ENCODE measurements at regions not wholly inside any gene's neighbourhood (a gene's known extent, or its start where the extent isn't known, plus 50 kb on each side); places are given as distances from the start of the nearest gene placed in this dataset.

DNA sequence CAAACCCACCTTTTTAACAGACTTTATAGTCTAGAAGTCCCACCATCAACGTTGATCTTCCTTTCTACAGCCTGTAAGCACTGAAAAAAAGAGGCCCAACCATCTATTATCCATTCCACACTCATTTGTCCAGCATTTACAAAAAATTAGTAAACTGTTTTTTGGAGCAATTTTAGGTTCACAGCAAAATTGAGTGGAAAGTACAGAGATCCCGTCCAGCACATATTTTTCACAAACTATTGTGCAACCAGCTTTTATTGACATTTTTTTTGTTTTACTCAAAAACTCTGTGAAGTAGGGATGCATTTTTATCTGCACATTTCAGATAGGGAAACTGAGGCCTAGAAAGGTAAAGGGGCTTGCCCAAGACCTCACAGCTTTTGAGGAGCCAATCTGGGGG lies 68.6 kb downstream of the TNP1 start:
- Mint-ChIP-seq H3K36me3 (ENCODE audit: low read depth) (no peaks in the 10 kb centered on the region), H3K27ac (no peak overlapping the region), H3K4me3 (no peak overlapping the region), H3K27me3 (ENCODE audit: insufficient read depth, low read depth, poor library complexity) (no peaks in the 10 kb centered on the region), H3K9me3 (no peaks in the 10 kb centered on the region), H3K4me1 (peaks cover 15% of the 10 kb centered on the region)
- TF ChIP-seq, protein P1, sequence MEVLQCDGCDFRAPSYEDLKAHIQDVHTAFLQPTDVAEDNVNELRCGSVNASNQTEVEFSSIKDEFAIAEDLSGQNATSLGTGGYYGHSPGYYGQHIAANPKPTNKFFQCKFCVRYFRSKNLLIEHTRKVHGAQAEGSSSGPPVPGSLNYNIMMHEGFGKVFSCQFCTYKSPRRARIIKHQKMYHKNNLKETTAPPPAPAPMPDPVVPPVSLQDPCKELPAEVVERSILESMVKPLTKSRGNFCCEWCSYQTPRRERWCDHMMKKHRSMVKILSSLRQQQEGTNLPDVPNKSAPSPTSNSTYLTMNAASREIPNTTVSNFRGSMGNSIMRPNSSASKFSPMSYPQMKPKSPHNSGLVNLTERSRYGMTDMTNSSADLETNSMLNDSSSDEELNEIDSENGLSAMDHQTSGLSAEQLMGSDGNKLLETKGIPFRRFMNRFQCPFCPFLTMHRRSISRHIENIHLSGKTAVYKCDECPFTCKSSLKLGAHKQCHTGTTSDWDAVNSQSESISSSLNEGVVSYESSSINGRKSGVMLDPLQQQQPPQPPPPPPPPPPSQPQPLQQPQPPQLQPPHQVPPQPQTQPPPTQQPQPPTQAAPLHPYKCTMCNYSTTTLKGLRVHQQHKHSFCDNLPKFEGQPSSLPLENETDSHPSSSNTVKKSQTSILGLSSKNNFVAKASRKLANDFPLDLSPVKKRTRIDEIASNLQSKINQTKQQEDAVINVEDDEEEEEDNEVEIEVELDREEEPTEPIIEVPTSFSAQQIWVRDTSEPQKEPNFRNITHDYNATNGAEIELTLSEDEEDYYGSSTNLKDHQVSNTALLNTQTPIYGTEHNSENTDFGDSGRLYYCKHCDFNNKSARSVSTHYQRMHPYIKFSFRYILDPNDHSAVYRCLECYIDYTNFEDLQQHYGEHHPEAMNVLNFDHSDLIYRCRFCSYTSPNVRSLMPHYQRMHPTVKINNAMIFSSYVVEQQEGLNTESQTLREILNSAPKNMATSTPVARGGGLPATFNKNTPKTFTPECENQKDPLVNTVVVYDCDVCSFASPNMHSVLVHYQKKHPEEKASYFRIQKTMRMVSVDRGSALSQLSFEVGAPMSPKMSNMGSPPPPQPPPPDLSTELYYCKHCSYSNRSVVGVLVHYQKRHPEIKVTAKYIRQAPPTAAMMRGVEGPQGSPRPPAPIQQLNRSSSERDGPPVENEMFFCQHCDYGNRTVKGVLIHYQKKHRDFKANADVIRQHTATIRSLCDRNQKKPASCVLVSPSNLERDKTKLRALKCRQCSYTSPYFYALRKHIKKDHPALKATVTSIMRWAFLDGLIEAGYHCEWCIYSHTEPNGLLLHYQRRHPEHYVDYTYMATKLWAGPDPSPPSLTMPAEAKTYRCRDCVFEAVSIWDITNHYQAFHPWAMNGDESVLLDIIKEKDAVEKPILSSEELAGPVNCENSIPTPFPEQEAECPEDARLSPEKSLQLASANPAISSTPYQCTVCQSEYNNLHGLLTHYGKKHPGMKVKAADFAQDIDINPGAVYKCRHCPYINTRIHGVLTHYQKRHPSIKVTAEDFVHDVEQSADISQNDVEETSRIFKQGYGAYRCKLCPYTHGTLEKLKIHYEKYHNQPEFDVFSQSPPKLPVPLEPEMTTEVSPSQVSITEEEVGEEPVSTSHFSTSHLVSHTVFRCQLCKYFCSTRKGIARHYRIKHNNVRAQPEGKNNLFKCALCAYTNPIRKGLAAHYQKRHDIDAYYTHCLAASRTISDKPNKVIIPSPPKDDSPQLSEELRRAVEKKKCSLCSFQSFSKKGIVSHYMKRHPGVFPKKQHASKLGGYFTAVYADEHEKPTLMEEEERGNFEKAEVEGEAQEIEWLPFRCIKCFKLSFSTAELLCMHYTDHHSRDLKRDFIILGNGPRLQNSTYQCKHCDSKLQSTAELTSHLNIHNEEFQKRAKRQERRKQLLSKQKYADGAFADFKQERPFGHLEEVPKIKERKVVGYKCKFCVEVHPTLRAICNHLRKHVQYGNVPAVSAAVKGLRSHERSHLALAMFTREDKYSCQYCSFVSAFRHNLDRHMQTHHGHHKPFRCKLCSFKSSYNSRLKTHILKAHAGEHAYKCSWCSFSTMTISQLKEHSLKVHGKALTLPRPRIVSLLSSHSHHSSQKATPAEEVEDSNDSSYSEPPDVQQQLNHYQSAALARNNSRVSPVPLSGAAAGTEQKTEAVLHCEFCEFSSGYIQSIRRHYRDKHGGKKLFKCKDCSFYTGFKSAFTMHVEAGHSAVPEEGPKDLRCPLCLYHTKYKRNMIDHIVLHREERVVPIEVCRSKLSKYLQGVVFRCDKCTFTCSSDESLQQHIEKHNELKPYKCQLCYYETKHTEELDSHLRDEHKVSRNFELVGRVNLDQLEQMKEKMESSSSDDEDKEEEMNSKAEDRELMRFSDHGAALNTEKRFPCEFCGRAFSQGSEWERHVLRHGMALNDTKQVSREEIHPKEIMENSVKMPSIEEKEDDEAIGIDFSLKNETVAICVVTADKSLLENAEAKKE (CRISPR knock-in tag; IDR thresholded peaks at IDR 0.05): no peak
- TF ChIP-seq EZH2phosphoT487 (IDR thresholded peaks at IDR 0.05; ENCODE audit: unreplicated experiment): no peak
- no peak for TF ChIP-seq CTCF (conservative IDR thresholded peaks at IDR 0.05; ENCODE audit: low read depth in 2 of 2)
- no peak for TF ChIP-seq ZNF331 (CRISPR knock-in tag; IDR thresholded peaks at IDR 0.05; ENCODE audit: low read depth)
- TF ChIP-seq JUNB (IDR thresholded peaks at IDR 0.05; ENCODE audit: unreplicated experiment): no peak
- TF ChIP-seq, protein P2, sequence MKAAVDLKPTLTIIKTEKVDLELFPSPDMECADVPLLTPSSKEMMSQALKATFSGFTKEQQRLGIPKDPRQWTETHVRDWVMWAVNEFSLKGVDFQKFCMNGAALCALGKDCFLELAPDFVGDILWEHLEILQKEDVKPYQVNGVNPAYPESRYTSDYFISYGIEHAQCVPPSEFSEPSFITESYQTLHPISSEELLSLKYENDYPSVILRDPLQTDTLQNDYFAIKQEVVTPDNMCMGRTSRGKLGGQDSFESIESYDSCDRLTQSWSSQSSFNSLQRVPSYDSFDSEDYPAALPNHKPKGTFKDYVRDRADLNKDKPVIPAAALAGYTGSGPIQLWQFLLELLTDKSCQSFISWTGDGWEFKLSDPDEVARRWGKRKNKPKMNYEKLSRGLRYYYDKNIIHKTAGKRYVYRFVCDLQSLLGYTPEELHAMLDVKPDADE (IDR thresholded peaks at IDR 0.05): no peak
- Histone ChIP-seq H3K27me3 (ENCODE audit: insufficient read depth) (no peaks in the 10 kb centered on the region), H3K4me2 (no peak overlapping the region), H3K4me1 (ENCODE audit: insufficient read depth) (peaks cover 14% of the 10 kb centered on the region), H3K9me2 (ENCODE audit: insufficient read depth) (0 out of 2 replicates have a peak, but pooled peaks cover 4% of the 10 kb centered on the region), H3F3A (replicated peaks; ENCODE audit: low read depth) (no peaks in the 10 kb centered on the region), H2AFZ (no peak overlapping the region), H3K36me3 (ENCODE audit: insufficient read depth) (no peaks in the 10 kb centered on the region), H3K4me3 (no peak overlapping the region), H3K27ac (ENCODE audit: low read depth) (no peak overlapping the region), H3K79me2 (replicated peaks; ENCODE audit: insufficient read depth) (no peaks in the 10 kb centered on the region), H4K20me1 (replicated peaks; ENCODE audit: insufficient read depth) (no peaks in the 10 kb centered on the region)
- DNase-seq (ENCODE audit: low spot score) (no peak), ATAC-seq (no peak)

All from GM23338 (cell line).